ENCODE measurements at regions not wholly inside any gene's neighbourhood (a gene's known extent, or its start where the extent isn't known, plus 50 kb on each side); places are given as distances from the start of the nearest gene placed in this dataset.
"Not testable (repeated sequence)": the region's sequence is repeated elsewhere in the genome, so short reads cannot be mapped to it uniquely, and the experiment has no call there.

- Mint-ChIP-seq H3K27me3 (ENCODE audit: low read depth in 3 of 3) (peaks cover 0 to 15% (median 4%) of the 10 kb centered on the region in 3 donors), H3K4me3 (no peak overlapping the region)
Observed at GRCh38 chr4:151584101-151584500, 175.1 kb downstream of the FHIP1A start.

DNA sequence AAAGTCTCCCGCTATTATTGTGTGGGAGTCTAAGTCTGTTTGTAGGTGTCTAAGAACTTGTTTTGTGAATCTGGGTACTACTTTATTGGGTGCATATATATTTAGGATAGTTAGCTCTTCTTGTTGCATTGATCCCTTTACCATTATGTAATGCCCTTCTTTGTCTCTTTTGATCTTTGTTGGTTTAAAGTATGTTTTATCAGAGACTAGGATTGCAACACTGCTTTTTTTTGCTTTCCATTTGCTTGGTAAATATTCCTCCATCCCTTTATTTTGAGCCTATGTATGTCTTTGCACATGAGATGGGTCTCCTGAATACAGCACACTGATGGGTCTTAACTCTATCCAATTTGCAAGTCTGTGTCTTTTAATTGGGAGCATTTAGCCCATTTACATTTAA lies 165.2 kb downstream of the GATB start:
- H3K9me3 ChIP-seq (replicated peaks in 1 of 2; ENCODE audit: control insufficient read depth in 1 of 2, insufficient read depth in 1 of 2, low read length in 2 of 2); H3K27me3 Mint-ChIP-seq (ENCODE audit: low read depth in 3 of 3); DNase-seq; H3K4me1 ChIP-seq (ENCODE audit: control insufficient read depth in 1 of 2, insufficient read depth in 2 of 2, low read length in 2 of 2); H3K4me3 Mint-ChIP-seq; H3K9me3 Mint-ChIP-seq; H3K27ac ChIP-seq (ENCODE audit: low read depth in 1 of 2, low read length in 2 of 2); H3K27ac Mint-ChIP-seq; H3K27me3 ChIP-seq (ENCODE audit: control insufficient read depth in 2 of 2, insufficient read depth in 2 of 2, low read length in 2 of 2); H4K20me1 ChIP-seq (ENCODE audit: insufficient read depth, low read length); H3K4me2 ChIP-seq (replicated peaks; ENCODE audit: extremely low read depth, low read length, poor library complexity, severe bottlenecking); H2AFZ ChIP-seq (ENCODE audit: insufficient read depth, low read depth, low read length, poor library complexity, severe bottlenecking); H3K36me3 Mint-ChIP-seq; H3K79me2 ChIP-seq (ENCODE audit: insufficient read depth, low read length); intact Hi-C loops (cut with micrococcal nuclease); H3K4me3 ChIP-seq (replicated peaks in 1 of 3; ENCODE audit: low read depth in 2 of 3, low read length in 3 of 3); H3K36me3 ChIP-seq (replicated peaks in 1 of 2; ENCODE audit: control insufficient read depth in 1 of 2, insufficient read depth in 2 of 2, low read length in 2 of 2); H3K4me1 Mint-ChIP-seq; H3K9ac ChIP-seq (ENCODE audit: insufficient read depth, low read length, poor library complexity, severe bottlenecking): not testable (repeated sequence)
- WGBS (ENCODE audit: insufficient coverage) = no CpG with 5 or more reads among the region's 1 CpG

More at GRCh38 chr4:151584101-151584500, 175.1 kb downstream of the FHIP1A start:
- no peak for DNase-seq
- Histone ChIP-seq H2AFZ (ENCODE audit: insufficient read depth, low read depth, low read length, poor library complexity, severe bottlenecking) (no peak overlapping the region), H3K4me2 (replicated peaks; ENCODE audit: extremely low read depth, low read length, poor library complexity, severe bottlenecking) (no peak overlapping the region), H3K9me3 (replicated peaks in 1 of 2; ENCODE audit: control insufficient read depth in 1 of 2, insufficient read depth in 1 of 2, low read length in 2 of 2) (no peaks in the 10 kb centered on the region), H4K20me1 (ENCODE audit: insufficient read depth, low read length) (no peaks in the 10 kb centered on the region), H3K36me3 (replicated peaks in 1 of 2; ENCODE audit: control insufficient read depth in 1 of 2, insufficient read depth in 2 of 2, low read length in 2 of 2) (no peaks in the 10 kb centered on the region), H3K4me1 (ENCODE audit: control insufficient read depth in 1 of 2, insufficient read depth in 2 of 2, low read length in 2 of 2) (no peaks in the 10 kb centered on the region), H3K9ac (ENCODE audit: insufficient read depth, low read length, poor library complexity, severe bottlenecking) (no peak overlapping the region), H3K79me2 (ENCODE audit: insufficient read depth, low read length) (no peaks in the 10 kb centered on the region), H3K4me3 (replicated peaks in 1 of 3; ENCODE audit: low read depth in 2 of 3, low read length in 3 of 3) (no peak overlapping the region), H3K27ac (ENCODE audit: low read depth in 1 of 2, low read length in 2 of 2) (no peak overlapping the region), H3K27me3 (ENCODE audit: control insufficient read depth in 2 of 2, insufficient read depth in 2 of 2, low read length in 2 of 2) (peaks cover 0 to 2% of the 10 kb centered on the region in 2 donors)
- TF ChIP-seq, protein P1, sequence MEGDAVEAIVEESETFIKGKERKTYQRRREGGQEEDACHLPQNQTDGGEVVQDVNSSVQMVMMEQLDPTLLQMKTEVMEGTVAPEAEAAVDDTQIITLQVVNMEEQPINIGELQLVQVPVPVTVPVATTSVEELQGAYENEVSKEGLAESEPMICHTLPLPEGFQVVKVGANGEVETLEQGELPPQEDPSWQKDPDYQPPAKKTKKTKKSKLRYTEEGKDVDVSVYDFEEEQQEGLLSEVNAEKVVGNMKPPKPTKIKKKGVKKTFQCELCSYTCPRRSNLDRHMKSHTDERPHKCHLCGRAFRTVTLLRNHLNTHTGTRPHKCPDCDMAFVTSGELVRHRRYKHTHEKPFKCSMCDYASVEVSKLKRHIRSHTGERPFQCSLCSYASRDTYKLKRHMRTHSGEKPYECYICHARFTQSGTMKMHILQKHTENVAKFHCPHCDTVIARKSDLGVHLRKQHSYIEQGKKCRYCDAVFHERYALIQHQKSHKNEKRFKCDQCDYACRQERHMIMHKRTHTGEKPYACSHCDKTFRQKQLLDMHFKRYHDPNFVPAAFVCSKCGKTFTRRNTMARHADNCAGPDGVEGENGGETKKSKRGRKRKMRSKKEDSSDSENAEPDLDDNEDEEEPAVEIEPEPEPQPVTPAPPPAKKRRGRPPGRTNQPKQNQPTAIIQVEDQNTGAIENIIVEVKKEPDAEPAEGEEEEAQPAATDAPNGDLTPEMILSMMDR (IDR thresholded peaks at IDR 0.05) = no peak
- intact Hi-C loops (cut with micrococcal nuclease) = no loop called here
- Mint-ChIP-seq H3K4me1 (no peaks in the 10 kb centered on the region), H3K27ac (no peak overlapping the region), H3K36me3 (no peaks in the 10 kb centered on the region), H3K9me3 (no peaks in the 10 kb centered on the region)

DNA sequence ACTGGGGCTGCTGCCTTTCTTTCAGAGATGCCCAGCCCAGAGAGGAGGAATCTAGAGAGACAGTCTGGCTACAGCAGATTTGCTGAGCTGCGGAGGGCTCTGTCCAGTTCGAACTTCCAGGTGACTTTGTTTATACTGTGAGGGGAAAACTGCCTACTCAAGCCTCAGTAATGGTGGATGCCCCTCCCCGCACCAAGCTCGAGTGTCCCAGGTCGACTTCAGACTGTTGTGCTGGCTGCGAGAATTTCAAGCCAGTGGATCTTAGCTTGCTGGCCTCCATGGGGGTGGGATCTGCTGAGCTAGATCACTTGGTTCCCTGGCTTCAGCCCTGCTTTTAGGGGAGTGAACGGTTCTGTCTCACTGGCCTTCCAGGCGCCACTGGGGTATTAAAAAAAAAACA lies 163.1 kb downstream of the GATB start:
- H3K9ac ChIP-seq (ENCODE audit: insufficient read depth, low read length, poor library complexity, severe bottlenecking); H3K4me3 Mint-ChIP-seq; H3K79me2 ChIP-seq (ENCODE audit: insufficient read depth, low read length); H3K9me3 Mint-ChIP-seq; intact Hi-C loops (cut with micrococcal nuclease); H3K36me3 Mint-ChIP-seq; H3K27me3 ChIP-seq (ENCODE audit: control insufficient read depth in 2 of 2, insufficient read depth in 2 of 2, low read length in 2 of 2); H3K4me1 Mint-ChIP-seq; H3K36me3 ChIP-seq (replicated peaks in 1 of 2; ENCODE audit: control insufficient read depth in 1 of 2, insufficient read depth in 2 of 2, low read length in 2 of 2); H3K4me3 ChIP-seq (replicated peaks in 1 of 3; ENCODE audit: low read depth in 2 of 3, low read length in 3 of 3); H3K27me3 Mint-ChIP-seq (ENCODE audit: low read depth in 3 of 3); H3K9me3 ChIP-seq (replicated peaks in 1 of 2; ENCODE audit: control insufficient read depth in 1 of 2, insufficient read depth in 1 of 2, low read length in 2 of 2); H3K4me2 ChIP-seq (replicated peaks; ENCODE audit: extremely low read depth, low read length, poor library complexity, severe bottlenecking); H4K20me1 ChIP-seq (ENCODE audit: insufficient read depth, low read length); H3K27ac Mint-ChIP-seq; H3K27ac ChIP-seq (ENCODE audit: low read depth in 1 of 2, low read length in 2 of 2); DNase-seq; H3K4me1 ChIP-seq (ENCODE audit: control insufficient read depth in 1 of 2, insufficient read depth in 2 of 2, low read length in 2 of 2); H2AFZ ChIP-seq (ENCODE audit: insufficient read depth, low read depth, low read length, poor library complexity, severe bottlenecking): not testable (repeated sequence)
- 97% methylated on average over 7 of the region's 8 CpGs for WGBS (ENCODE audit: insufficient coverage)

Measured in CD14-positive monocyte (primary cell).